ENCODE measurements at regions not wholly inside any gene's neighbourhood (a gene's known extent, or its start where the extent isn't known, plus 50 kb on each side); places are given as distances from the start of the nearest gene placed in this dataset.

DNA sequence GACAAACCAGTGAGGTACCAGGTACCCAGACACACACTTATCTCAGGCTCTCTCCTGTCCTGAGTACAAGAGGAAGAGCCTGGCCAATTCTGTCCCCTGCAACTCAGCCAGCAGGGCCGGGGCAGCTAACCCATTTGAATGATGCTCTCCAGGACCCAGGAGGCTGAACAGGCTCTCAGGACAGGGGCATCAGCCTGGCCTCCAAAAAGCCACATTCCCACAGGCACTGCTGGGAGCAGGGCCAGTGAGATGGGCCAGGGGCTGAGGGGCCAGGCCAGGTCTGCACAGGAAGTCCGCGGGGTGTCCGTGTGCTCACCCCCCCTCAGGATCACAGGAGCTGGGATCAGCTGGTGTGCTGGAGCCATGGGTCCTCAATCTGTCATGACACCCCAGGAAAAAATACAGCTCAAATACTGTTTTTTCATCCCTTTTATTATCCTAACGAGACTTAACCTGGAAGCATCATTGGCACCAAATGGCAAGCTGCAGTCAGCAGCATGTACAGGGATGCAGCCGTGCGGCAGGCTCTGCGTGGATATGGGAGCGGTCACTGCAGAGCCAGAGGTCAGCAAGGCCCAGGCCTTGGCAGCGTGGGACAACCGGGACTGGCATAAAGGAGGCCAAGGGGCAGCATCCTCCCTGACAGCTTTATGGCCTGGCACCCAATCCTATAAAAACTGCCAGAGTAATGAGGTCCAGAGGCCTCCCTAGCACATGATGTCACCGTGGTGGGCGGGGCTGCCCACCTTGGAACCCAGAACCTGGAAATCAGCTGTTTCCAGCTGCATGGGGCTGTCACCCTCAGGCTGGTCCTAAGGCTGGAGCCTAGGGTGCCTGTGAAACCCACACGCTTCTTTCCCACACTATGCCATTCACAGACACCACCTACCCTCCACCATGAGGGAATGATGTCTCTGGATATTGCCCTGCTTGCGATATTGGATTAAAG, 276.7 kb downstream of the C16orf95 start:
- TF ChIP-seq CTCF (IDR thresholded peaks at IDR 0.05; ENCODE audit: low read depth, low read length) (no peak), EZH2phosphoT487 (IDR thresholded peaks at IDR 0.05; ENCODE audit: low read depth) (no peak)
